GM13976 (cell line): ENCODE measurements at regions not wholly inside any gene's neighbourhood (a gene's known extent, or its start where the extent isn't known, plus 50 kb on each side); places are given as distances from the start of the nearest gene placed in this dataset.
A peak's percentile ranks its signal among the peaks of the same experiment; 100 is the strongest.

Experiments used
- DNase-seq: peaks from one replicate; pipeline ENCODE4 v3.0.0; 2012; ENCODE audit warnings: low spot score
- in situ Hi-C: fragments of 300-500 bp; cut with MboI; formaldehyde crosslinking; loops from one replicate; pipeline ENCODE4 v1.12.0; 2022; ENCODE audit warnings: low sequenced_read_pairs, mixed read lengths, inconsistent platforms; ENCODE audit not compliant: unreplicated experiment
- TF ChIP-seq, protein P1 (sequence below): IDR thresholded peaks from 2 replicates; pipeline ENCODE4 v1.5.1; 2012; ENCODE audit warnings: borderline replicate concordance, mild to moderate bottlenecking; ENCODE audit not compliant: insufficient read depth; ENCODE audit errors: extremely low read depth, missing control alignments, control extremely low read depth

DNA sequence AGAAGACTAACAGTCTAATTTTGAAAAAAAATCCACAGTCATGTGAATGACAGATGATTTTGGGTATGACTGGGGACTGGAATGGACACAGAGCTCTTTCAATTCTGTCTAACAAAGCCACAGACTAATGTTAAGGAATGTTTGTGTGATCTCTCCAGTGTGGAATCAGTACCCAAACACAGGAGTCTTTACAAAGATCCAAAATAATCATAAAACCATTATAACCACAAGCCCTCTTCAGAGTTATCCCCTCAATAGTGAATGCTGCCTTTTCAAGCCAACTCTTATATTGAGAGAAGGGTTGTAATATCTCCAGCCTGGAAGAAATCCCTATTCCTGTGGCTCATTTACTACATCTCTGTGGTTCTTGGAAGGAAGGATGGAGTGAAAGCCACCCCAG is 552.0 kb upstream of the CLINT1 start:
- TF ChIP-seq, protein P1, sequence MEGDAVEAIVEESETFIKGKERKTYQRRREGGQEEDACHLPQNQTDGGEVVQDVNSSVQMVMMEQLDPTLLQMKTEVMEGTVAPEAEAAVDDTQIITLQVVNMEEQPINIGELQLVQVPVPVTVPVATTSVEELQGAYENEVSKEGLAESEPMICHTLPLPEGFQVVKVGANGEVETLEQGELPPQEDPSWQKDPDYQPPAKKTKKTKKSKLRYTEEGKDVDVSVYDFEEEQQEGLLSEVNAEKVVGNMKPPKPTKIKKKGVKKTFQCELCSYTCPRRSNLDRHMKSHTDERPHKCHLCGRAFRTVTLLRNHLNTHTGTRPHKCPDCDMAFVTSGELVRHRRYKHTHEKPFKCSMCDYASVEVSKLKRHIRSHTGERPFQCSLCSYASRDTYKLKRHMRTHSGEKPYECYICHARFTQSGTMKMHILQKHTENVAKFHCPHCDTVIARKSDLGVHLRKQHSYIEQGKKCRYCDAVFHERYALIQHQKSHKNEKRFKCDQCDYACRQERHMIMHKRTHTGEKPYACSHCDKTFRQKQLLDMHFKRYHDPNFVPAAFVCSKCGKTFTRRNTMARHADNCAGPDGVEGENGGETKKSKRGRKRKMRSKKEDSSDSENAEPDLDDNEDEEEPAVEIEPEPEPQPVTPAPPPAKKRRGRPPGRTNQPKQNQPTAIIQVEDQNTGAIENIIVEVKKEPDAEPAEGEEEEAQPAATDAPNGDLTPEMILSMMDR, result no peak
- in situ Hi-C loops, result no loop called here
- no peak for DNase-seq

DNA sequence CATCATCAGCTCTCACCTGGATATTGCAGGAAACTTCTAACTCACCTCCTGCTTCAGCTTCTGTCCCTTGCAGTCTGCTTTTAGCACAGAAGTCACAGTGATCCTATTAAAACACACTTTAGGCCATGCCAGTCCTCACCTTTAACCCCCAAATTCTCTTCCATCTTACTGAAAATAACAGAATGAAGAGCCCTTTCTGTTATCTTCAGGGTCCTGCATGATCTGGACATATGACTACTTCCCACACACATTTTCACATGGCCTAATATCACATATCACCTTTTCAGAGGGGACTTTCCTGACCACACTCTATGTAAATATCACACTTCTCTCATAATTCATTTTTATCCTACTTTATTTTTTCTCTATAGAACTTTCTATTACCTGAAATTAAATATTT is 550.6 kb upstream of the CLINT1 start:
- DNase-seq, result peak; percentile 21
- in situ Hi-C loops, result no loop called here
- TF ChIP-seq, protein P1, result no peak

GRCh38 chr5:158407824-158408195 is 548.9 kb upstream of the CLINT1 start:
- DNase-seq, result no peak
- in situ Hi-C loops, result no loop called here
- TF ChIP-seq, protein P1, result no peak

GRCh38 chr5:158406884-158407823 is 548.2 kb upstream of the CLINT1 start:
- DNase-seq, result no peak
- TF ChIP-seq, protein P1, result no peak
- in situ Hi-C loops, result no loop called here

DNA sequence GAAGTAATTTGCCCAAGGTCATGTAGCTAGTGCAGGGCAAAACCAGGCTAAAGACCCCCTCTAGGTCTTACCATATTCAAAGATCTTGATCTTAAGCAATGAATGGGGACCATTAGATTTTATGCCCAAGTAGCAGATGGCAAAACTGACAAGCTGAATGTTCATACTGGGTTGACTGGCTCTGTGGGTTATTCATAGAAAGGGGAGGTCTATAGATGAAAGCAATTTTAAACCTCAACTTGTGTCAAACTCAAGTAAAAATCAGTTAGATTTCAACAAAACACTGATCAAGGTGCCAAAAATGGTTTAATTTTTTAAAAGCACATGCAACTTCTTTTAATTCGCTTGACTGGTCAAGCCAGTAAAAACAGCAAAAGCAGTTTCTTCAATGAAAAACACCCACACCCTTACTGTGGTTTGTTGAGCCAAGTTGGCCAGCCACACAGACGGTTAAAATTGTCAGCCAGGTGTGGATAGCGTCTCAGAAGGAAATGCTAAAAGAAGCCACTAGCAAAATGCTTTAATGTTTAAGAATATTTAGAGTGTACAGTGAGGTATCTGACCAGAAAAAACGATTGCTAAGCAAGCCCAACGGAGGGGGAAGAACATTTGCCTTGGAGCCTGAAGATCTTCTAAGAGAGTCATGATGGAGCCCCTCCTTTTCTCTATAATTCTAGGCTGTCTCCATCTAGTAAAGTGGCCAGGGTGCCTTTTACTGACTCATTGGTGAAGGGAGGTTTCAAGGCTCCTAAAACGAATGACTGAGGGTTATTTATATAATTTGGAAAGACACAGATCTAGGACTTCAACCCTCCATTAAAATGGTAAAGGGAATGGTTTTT is 539.6 kb upstream of the CLINT1 start:
- TF ChIP-seq, protein P1, result no peak
- no peak for DNase-seq
- in situ Hi-C loops, result no loop called here

DNA sequence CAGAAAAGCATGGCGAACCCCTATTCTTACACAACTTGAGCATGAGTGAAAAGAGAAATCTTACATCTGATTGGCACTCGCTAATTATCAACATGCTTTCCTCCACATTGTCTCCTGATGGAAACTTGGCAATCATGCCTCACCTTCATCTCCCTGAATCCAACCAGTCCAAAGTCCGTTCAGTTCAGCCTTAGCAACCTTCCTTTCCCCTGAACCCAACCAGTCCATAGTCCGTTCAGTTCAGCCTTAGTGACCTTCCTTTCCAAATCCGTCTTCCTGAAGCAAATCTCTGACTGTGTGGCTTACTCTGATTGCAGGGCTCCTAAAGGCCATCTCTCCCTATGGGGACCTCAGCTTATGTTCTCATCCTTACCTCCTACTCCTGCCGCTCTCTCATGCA is 538.3 kb upstream of the CLINT1 start:
- in situ Hi-C loops, result no loop called here
- DNase-seq, result no peak
- TF ChIP-seq, protein P1, result no peak
